Activated naive CD4-positive, alpha-beta T cell treated with anti-CD3 and anti-CD28 coated beads, Interleukin-2, amount 50 U/mL, for 72 hours (primary cell): ENCODE measurements at regions not wholly inside any gene's neighbourhood (a gene's known extent, or its start where the extent isn't known, plus 50 kb on each side); places are given as distances from the start of the nearest gene placed in this dataset.

Experiments used
- ATAC-seq, 2 donors: fragments of 150-1000 bp; cut with Tn5 transposase; 2 replicates each; pipeline ENCODE4 v1.10.0; 2021; ENCODE audit warnings: mild to moderate bottlenecking in 2 of 2, moderate library complexity in 2 of 2
- DNase-seq, 2 donors: peaks; one replicate each; pipeline ENCODE4 v3.0.0; 2021 to 2022; ENCODE audit warnings: low spot score in 2 of 2
- H3K27ac Mint-ChIP-seq, 2 donors: one replicate each; pipeline ENCODE4 v1.8.0; 2022; ENCODE audit warnings: mild to moderate bottlenecking in 2 of 2, mixed read lengths in 2 of 2
- H3K36me3 Mint-ChIP-seq, 2 donors: one replicate each; pipeline ENCODE4 v1.8.0; 2022; ENCODE audit warnings: mixed read lengths in 2 of 2
- H3K9me3 Mint-ChIP-seq, 2 donors: one replicate each; pipeline ENCODE4 v1.8.0; 2022; ENCODE audit warnings: mixed read lengths in 2 of 2

- ATAC-seq = no peak
- no peak for DNase-seq
- Mint-ChIP-seq H3K9me3 (no peaks in the 10 kb centered on the region), H3K27ac (no peak overlapping the region), H3K36me3 (no peaks in the 10 kb centered on the region)
Measured at GRCh38 chr4:156100651-156101050, 147.0 kb upstream of the CTSO start.

- ATAC-seq (no peak), DNase-seq (no peak)
- no peaks in the 10 kb centered on the region for H3K9me3 Mint-ChIP-seq
- H3K27ac Mint-ChIP-seq = no peak overlapping the region
- H3K36me3 Mint-ChIP-seq = no peaks in the 10 kb centered on the region
Measured at GRCh38 chr4:156098805-156099204, 145.1 kb upstream of the CTSO start.

- H3K27ac Mint-ChIP-seq = no peak overlapping the region
- no peaks in the 10 kb centered on the region for H3K36me3 Mint-ChIP-seq
- ATAC-seq = no peak
- no peaks in the 10 kb centered on the region for H3K9me3 Mint-ChIP-seq
- DNase-seq = no peak
Measured at GRCh38 chr4:156085100-156085499, 131.4 kb upstream of the CTSO start.

- no peaks in the 10 kb centered on the region for H3K36me3 Mint-ChIP-seq
- DNase-seq = no peak
- H3K27ac Mint-ChIP-seq = no peak overlapping the region
- ATAC-seq = no peak
- H3K9me3 Mint-ChIP-seq = no peaks in the 10 kb centered on the region
Measured at GRCh38 chr4:156084373-156084772, 130.7 kb upstream of the CTSO start.

- Mint-ChIP-seq H3K9me3 (peaks cover 8 to 10% of the 10 kb centered on the region in 2 donors), H3K36me3 (no peaks in the 10 kb centered on the region), H3K27ac (no peak overlapping the region)
- DNase-seq (no peak), ATAC-seq (no peak)
Measured at GRCh38 chr4:156073976-156074375, 120.3 kb upstream of the CTSO start.

- DNase-seq (no peak), ATAC-seq (no peak)
- Mint-ChIP-seq H3K27ac (no peak overlapping the region), H3K36me3 (no peaks in the 10 kb centered on the region), H3K9me3 (no peaks in the 10 kb centered on the region)
Measured at GRCh38 chr4:156060661-156061060, 107.0 kb upstream of the CTSO start.

GRCh38 chr4:156053174-156053573 lies 99.5 kb upstream of the CTSO start:
- no peak overlapping the region for H3K27ac Mint-ChIP-seq
- no peak for DNase-seq
- H3K9me3 Mint-ChIP-seq = no peaks in the 10 kb centered on the region
- ATAC-seq = no peak
- no peaks in the 10 kb centered on the region for H3K36me3 Mint-ChIP-seq

GRCh38 chr4:156052116-156052515 lies 98.5 kb upstream of the CTSO start:
- Mint-ChIP-seq H3K27ac (no peak overlapping the region), H3K36me3 (no peaks in the 10 kb centered on the region), H3K9me3 (no peaks in the 10 kb centered on the region)
- ATAC-seq (no peak), DNase-seq (no peak)

GRCh38 chr4:156038772-156039171 lies 85.1 kb upstream of the CTSO start:
- Mint-ChIP-seq H3K9me3 (peaks cover 3 to 4% of the 10 kb centered on the region in 2 donors), H3K27ac (no peak overlapping the region), H3K36me3 (no peaks in the 10 kb centered on the region)
- no peak for ATAC-seq
- DNase-seq = no peak

GRCh38 chr4:156036496-156036895 lies 82.8 kb upstream of the CTSO start:
- no peak for ATAC-seq
- DNase-seq = no peak
- no peaks in the 10 kb centered on the region for H3K36me3 Mint-ChIP-seq
- H3K27ac Mint-ChIP-seq = no peak overlapping the region
- peaks cover 3 to 8% of the 10 kb centered on the region in 2 donors for H3K9me3 Mint-ChIP-seq

GRCh38 chr4:156029691-156030090 lies 76.0 kb upstream of the CTSO start:
- Mint-ChIP-seq H3K27ac (no peak overlapping the region), H3K9me3 (peaks cover 0 to 8% of the 10 kb centered on the region in 2 donors), H3K36me3 (no peaks in the 10 kb centered on the region)
- ATAC-seq (no peak), DNase-seq (no peak)

- no peak for DNase-seq
- no peak overlapping the region for H3K27ac Mint-ChIP-seq
- no peak for ATAC-seq
- H3K36me3 Mint-ChIP-seq = no peaks in the 10 kb centered on the region
- H3K9me3 Mint-ChIP-seq = no peaks in the 10 kb centered on the region
Measured at GRCh38 chr4:156021298-156021697, 67.6 kb upstream of the CTSO start.

GRCh38 chr4:156019246-156019645 lies 65.6 kb upstream of the CTSO start:
- no peak overlapping the region for H3K27ac Mint-ChIP-seq
- DNase-seq (no peak), ATAC-seq (no peak)
- no peaks in the 10 kb centered on the region for H3K9me3 Mint-ChIP-seq
- no peaks in the 10 kb centered on the region for H3K36me3 Mint-ChIP-seq

GRCh38 chr4:156018383-156018782 lies 64.7 kb upstream of the CTSO start:
- Mint-ChIP-seq H3K36me3 (no peaks in the 10 kb centered on the region), H3K27ac (no peak overlapping the region), H3K9me3 (no peaks in the 10 kb centered on the region)
- DNase-seq (no peak), ATAC-seq (no peak)

GRCh38 chr4:156015781-156016180 lies 62.1 kb upstream of the CTSO start:
- no peak for DNase-seq
- Mint-ChIP-seq H3K27ac (no peak overlapping the region), H3K9me3 (no peaks in the 10 kb centered on the region), H3K36me3 (no peaks in the 10 kb centered on the region)
- no peak for ATAC-seq

- Mint-ChIP-seq H3K9me3 (peaks cover 7 to 8% of the 10 kb centered on the region in 2 donors), H3K27ac (no peak overlapping the region), H3K36me3 (peaks cover 4 to 5% of the 10 kb centered on the region in 2 donors)
- DNase-seq (no peak), ATAC-seq (no peak)
Measured at GRCh38 chr4:156006192-156006591, 52.5 kb upstream of the CTSO start.
